ENCODE measurements at regions not wholly inside any gene's neighbourhood (a gene's known extent, or its start where the extent isn't known, plus 50 kb on each side); places are given as distances from the start of the nearest gene placed in this dataset.

DNA sequence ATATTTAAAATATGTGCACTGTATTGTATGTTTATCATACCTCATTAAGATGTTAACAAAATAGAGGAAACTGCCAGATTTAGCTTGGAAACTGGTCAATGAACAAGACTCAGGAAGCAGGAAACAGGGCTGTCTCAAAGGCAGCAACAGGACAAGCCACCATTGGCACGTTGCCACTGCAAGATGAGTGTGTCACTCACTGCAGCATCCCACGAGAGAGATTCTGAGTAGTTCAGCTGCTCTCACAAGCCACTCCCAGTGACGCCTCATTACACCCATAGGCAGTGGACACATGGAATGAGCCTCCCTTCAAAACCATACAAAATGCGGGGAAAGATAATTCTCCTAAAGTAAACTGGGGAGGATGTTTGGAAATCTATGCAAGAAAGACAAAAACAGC is 181.9 kb upstream of the DLGAP1 start:
- DNase-seq: no peak

DNA sequence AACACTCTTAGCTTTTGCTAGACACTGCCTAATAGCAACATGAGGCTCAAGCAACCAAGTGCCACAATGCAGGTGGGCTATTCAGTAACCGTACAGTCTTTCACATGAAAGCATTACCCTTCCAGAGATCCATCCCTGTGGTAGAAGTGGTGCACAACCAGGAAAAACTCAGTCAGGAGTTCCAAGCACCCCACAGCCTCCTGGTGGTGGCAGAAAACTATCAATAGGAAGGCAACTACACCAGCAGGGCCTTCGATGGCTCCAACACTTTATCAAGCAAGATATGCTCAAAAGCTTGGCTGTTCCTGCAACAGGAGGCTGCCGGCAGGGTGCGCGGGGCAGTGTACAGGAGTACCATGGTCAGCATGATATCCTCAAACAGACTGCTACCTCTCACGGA is 176.1 kb upstream of the DLGAP1 start:
- DNase-seq: no peak

DNA sequence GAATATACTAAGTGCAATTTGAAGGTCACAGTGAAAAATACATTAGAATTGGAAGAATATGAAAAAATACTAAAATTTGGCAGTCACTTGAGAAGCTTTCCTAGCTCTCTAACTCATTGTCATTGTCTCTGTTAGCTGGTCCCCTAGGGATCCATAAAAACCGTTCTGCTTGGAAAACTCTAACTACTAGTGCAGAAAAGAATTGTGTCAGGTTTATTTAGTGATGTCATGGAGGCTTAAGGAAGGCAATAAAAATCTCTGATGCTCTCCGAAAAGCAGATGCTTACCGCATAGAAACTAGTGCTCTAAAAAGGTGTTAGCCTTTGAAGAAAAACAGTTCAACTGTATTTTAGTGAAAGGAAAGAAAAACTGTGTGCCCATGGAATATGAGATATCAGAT is 150.1 kb upstream of the DLGAP1 start:
- no peak for DNase-seq

DNA sequence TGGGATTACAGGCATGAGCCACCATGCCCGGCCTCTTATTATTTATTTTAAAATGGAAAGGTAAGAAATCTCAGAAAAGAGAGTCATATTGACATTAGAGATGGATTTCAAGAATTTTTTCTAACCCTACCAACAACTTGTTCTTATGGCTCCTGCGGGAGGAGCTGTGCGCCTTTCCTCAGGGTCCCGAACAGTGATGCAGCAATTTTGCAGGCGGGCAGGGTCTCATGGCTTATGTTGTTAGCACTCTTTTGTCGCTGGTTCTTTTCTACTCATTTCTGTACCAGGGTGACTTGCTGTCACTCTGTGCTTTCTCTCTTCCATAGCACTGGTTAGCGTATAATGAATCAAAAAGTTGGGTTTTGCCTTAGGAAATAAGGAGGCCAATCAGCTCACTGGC is 148.8 kb upstream of the DLGAP1 start:
- no peak for DNase-seq

DNA sequence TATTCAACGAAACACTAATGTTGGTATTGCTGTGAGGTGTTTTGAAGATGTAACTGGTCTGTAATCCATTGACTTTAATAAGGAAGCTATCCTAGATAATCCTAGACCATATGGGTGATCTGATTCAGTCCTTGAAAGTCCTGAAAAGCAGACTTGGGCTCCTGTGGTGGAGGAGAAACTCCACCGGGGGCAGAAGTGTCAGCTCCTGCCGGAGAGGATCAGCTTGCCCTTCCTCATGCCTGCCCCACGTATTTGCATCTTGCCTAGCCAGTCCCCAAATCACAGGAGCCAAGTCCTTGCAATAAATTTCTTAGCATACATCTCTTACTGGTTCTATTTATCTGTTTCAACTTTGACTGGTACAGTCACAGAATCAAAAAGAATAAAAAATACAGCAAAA is 144.2 kb upstream of the DLGAP1 start:
- DNase-seq: no peak

DNA sequence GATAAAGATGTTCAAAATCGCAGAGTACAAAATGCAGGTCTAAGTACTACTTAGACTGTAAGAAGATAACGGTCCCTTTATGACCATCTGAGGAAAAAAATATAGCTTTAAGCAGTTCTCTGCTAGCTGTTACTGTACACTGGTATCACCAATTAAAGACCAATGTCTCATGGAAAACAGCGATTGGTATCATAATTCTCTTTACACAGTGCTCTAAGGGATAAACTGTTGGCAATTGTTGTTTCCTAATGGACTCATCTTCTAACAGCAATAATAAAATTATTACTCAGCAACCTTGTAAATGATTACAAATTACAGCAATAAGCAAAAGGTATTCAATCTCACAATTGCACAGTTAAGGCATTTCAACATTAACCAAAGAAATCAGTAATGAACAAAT is 142.2 kb upstream of the DLGAP1 start:
- DNase-seq: no peak

DNA sequence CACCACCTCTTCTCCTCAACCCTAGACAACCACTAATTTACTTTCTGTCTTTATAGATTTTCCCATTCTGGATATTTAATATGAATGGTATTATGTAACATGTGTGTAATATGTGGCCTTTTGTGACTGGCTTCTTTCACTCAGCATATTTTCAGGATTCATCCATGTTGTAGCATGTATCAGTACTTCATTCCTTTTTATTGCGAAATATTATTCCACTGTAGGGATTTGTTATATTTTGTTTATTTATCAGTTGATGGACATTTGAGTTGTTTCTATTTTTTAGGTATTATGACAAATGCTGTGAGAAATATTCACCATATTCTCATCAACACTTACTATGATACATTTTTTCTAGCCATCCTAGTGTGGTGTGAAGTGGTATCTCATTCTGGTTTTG is 138.8 kb upstream of the DLGAP1 start:
- no peak for DNase-seq

DNA sequence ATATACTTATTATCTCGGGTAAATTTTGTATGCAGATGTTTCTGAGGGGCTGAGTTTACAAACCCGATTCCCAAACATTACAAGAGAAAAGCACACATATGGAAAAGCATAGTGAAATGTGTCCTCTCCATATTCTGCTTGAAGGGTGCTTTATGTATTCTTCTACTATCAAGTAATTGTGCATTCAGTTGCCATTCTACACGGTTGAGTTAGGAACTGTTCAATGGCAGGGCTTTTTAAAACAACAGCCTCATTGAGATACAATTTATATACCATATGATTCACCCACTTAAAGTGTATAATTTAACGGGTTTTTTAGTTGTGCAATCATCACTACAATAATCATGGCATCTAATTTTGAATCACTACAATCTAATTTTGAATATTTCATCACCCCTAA is 138.4 kb upstream of the DLGAP1 start:
- no peak for DNase-seq

DNA sequence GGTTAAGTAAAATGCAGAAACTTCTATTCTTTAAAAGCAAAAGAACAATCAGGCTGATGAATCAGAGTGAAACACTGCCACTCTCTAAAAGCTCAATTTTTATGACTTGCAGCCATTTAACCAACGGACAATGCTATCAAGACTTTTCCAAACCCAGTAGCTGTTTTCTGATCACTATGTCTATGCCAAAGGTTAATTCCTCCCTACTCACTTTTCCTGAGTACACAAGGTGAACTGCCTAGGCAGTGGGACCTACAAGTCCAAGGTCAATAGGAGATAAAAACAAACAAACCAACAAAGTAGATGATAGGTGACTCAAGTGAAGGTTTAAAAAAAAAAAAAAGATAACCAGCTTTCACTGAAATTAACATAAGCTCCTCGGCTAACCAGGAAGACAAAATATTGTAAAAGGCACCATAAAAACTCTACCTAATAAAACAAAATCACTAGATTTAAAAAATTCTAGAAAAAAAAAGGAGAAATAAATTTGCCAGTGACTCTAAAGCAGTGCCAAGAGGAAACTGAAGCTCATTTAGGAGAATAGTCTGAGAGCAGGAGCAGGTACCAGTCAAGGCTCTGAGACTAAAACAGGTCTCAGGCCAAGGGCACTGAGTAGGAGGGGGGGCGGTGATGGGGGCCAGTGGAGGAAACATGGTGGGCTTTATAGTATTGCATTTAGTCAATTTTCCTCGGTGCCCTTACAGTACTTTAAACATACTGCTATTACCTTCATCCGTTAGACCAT is 134.1 kb upstream of the DLGAP1 start:
- DNase-seq: no peak

DNA sequence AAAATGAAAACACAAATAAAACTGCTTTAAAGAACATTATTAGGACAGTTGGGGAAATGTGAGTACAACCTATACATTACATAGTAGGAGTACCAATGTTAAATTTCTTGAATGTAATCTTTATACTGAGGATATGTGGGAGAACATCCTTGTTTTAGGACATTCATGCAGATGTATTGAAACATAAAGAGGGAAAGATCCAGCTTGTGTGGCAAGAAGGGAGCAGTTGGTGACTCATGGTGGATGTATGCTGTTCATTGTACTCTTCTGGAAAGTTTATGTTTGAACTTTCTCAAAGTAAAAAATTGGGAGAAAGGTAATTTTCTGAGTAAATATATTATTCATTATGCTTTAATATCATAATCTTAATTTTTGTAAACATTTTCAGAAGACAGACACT is 132.1 kb upstream of the DLGAP1 start:
- DNase-seq: no peak

DNA sequence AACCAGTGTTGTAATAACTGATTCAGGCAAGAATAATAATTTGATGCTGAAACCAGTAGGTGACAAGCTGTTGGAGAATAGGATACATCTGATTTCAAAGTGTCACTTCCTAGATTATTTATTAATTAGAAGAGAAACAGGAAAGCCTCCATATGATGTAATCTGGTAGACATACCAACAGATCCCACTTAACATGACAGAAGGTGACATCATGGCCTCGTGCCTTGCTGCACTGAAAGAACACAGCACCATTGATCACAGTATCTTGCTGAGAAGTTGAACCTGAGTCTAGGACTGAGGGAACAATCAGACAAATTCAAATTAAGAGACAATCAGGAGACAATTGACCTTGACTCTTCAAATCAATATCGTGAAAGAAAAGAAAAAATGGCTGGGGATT is 131.6 kb upstream of the DLGAP1 start:
- DNase-seq: no peak

DNA sequence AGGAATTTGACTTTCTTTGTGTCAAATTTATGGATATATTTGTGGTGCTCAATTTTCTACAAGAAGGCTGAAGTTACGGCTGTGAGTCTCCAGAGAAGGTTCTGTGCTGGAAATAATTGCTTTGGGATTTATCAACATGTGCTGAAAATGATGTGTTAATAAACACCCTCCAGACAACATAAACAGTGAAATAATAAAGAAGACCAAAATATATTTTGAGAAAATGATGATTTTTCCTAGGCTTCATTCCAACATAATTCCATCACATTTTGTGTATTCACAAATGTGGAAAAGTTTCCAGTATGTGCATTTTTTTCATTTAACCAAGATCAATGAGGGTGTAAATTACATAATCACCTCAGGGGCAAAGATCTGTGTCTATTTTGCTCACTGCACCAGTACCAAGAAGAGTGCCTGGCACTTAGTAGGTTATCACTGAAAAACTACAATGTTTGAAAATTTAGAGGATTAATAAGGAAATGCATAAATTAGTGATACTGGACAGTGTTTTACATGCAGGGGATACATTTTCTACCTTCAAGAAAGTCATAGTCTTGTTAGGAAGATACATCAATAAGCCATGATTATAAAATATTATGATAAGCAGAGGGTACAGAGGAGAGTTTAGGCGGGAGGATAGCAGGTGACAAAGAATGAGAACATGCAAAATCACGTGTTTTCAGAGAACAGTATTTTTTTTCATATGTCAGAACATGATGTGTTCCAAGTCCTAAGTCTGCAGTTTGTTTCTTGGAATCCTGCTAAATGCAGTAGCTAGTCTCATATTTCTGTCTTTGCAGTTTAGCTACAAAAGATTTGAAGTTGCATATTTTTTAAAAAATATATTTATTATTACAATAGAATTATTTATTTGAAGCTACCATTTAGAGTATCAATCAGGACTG is 127.6 kb upstream of the DLGAP1 start:
- no peak for DNase-seq

DNA sequence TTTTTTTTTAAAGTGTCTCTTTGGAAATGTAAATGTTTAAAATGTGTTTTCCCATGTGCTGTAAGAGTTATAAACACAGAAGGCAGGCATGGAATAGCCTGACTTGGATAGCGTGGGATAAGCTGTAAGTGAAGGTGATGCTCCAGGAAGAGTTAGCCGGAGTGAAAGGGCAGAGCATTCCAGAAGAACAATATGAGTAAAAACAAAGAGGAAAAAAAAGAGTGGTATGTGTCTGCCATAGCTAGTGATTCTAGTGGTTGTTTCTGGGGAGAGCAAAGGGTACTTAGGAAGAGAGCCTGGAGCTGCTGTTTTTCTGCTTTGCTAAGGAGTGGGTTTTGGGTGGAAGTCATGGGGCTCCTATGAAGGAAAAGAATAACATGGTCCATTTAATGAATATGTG is 126.9 kb upstream of the DLGAP1 start:
- no peak for DNase-seq

DNA sequence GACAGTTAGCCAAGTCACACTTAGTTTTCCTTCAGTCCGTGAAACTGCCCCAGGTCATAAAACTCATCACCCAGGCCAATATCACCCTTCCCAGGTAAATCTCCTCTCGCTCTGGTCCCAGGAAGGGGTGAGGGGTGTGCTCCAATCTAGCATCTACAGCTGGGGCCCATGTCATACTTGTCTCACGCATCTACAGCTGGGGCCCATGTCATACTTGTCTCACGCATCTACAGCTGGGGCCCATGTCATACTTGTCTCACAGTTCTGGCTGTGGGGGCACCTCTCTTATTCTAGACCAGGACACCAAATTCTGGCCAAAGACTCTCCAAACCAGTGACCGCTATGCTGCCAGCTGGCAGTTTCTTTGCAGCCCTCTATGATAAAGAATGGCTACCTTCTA is 123.3 kb upstream of the DLGAP1 start:
- DNase-seq: no peak

DNA sequence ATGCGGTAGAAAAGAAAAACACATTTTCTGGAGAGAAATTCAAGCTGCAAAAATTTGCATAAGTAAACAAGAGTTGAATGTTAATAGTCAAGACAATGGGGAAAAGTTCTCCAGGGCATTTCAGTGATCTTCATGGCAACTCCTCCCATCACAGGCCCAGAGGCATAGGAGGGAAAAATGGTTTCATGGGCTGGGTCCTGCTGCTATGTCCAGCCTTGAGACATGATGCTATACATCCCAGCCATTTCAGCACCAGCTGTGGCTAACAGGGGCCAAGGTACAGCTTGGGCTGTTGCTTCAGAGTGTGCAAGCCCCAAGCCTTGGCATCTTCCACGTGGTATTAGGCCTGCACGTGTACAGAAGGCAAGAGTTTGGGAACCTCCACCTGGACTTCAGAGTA is 118.6 kb upstream of the DLGAP1 start:
- no peak for DNase-seq

DNA sequence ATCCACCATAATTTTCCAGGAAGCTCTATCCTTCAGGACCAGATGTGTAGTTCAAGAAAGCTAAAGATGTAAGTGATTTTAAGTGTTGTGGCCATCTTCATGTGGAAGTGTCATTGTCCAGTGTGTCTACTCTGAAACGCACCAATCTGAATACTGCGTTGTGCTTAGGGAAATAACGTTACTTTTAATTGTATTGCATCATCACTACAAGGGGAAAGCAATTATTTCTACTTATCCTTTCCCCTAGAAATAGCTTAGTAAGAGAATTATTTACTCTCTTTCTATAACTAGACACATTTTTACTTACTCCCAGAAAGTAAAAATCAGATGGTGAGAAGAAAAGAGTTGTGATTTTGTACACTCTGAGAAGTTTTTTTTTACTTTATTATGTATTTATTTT is 102.4 kb upstream of the DLGAP1 start:
- no peak for DNase-seq

DNA sequence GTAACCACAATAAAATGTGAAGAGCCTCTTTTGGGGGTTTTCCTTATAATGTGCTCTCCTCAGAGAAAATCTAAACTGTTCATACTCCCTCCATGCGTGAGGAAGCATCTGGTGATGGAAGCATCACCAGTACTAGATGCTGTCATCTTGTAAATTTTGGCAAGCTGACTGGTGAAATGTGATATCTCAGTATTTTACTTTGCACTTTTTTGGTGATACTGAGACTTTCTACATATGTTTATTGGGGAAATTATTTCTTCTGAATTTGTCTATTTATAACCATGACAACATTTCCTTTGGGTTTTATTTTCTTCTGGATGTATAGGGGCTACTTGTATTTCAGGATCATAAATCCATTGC is 95.9 kb upstream of the DLGAP1 start:
- DNase-seq: no peak

DNA sequence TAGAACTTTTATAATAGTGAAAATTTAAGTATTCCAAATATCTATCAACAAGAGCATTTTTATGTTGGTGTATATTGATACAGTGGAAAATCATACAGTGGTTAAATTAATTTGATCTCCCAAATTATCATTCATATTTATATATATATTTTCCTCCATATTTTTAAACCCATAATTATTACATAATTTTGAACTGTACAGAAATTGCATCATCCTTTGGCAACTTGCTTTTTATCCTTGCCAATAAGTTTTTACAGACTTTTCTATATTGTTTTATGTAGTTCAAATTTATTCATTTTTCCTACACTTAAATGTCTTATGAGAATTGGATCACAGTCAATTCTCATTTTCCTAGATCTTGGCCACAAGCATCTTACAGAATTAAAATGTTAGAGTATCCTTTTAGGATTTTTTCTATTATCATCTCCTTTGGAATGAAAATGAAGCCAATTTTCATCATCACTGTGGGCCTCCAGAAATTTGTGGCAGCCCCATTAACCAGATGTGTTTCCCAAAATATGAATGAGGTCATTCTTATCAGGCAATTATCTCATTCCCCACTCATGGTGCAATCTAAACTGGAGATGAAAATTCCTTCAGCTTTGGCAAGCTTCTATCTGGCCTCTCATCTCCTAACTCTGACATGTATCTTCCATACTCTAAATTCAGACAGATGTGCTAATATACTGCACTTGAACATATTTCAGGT is 94.2 kb upstream of the DLGAP1 start:
- no peak for DNase-seq

DNA sequence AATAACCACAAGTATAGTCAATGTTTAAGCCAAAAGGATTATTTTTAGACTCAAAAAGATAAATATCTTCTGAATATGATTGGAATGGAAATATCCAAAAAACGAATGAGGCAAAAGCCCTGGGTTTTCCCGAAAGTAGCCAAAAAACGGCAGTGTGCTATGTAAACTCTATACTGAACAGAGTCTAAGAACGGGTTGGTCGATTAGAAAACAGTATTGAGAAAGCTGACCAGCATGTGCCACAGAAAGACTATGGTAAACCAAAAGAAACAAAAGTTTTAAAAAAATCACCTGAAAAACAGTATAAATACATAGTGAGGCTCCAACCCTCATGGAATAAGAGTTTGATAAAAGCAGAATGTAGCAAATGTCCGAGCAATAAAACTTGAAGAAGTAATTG is 92.0 kb upstream of the DLGAP1 start:
- no peak for DNase-seq

DNA sequence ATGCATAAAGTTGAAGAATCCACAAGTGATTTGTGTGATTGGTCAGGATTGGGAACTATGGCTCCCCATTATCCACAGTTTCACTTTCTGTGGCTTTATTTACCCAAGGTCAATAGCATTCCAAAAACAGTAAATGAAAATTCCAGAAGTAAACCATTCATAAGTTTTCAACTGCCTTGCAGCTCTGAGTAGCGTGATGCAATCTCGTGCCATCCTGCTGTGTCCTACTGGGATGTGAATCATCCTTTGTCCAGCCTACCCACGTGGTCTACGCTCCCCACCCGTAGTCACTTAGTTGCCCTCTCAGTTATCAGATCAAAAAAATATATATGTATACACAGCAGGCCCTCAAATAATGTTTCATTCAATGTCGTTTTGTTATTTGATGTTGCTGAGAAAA is 89.0 kb upstream of the DLGAP1 start:
- DNase-seq: no peak

DNA sequence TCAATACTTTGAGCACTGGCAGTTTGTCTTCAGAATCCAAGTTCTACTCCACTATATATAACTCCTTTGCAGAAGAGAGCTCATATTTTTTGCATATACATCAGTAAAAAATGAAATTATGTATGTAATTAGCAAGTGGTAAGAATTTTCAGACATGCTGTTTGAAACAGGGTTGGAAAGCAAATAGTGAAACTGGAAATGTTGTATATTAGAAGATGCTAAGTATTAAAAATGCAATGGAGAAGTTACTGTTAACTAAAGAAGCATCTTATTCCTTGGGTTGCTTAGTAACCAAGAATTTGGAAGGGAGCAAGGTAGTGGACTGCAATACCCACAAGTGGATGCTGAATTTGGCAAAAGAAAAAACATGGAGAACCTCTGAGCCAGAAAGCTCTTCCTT is 88.6 kb upstream of the DLGAP1 start:
- DNase-seq: no peak

DNA sequence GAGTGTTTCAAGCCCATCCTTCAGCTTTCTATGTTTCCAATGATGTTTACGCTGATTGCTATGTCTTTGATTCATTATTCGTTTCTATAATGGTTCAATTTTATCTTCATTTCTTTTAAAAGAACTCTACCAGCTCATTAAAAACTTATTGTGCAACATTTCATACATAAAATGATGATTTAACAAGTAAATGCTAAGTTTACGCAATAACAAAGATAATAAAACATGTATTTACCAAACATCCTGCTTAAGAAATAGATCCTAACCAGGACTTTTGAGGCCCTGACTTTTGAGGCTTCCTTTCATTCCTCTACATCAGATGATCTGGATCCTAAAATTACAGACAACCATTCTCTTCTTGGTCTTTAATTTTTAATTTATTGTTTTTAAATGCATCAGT is 86.5 kb upstream of the DLGAP1 start:
- DNase-seq: no peak

DNA sequence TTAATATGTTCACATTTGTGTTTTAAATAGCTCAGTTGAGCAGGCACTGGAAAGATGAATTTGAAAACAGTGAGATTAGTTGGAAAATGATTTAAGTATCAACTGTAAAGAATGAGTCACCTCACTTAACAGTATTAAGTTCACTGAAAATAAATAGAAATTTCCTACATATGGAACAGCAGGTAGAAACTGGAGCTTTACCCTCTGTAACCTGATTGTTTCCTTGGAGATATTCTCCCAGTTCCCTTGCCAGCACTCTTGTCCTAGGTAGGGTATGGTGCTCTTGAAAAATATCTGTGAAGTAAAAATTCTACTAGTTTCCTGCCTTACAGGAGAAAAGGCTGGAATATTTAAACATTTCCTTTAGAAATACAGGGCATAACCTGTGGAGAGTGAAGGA is 81.3 kb upstream of the DLGAP1 start:
- no peak for DNase-seq

DNA sequence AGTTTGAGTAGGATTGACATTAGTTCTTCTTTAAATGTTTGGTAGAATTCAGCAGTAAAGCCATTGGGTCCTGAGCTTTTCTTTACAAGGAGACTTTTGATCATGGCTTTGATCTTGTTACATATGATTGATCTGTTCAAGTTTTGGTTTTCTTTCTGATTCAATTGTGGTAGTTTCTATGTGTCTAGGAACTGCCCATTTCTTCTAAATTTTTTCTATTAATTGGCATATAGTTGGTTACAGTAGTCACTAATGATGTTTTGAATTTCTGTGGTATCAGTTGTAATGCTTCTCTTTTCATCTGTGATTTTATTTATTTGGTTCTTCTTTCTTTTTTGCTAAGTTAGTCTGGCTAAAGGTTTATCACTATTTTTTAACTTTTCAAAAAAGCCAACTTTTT is 73.3 kb upstream of the DLGAP1 start:
- DNase-seq: no peak
